Astrocyte (in vitro differentiated cells and primary cell): ENCODE measurements at regions not wholly inside any gene's neighbourhood (a gene's known extent, or its start where the extent isn't known, plus 50 kb on each side); places are given as distances from the start of the nearest gene placed in this dataset.
A peak's percentile ranks its signal among the peaks of the same experiment; 100 is the strongest.

ENCODE experiments used
- EZH2 ChIP-seq: IDR thresholded peaks from 2 replicates; pipeline ENCODE4 v1.6.1; 2012; ENCODE audit warnings: mild to moderate bottlenecking, low read length, inconsistent platforms; ENCODE audit not compliant: insufficient read depth
- TF ChIP-seq, protein P1 (sequence below): IDR thresholded peaks from 2 replicates; pipeline ENCODE4 v1.5.1; 2011; ENCODE audit warnings: low read depth, mild to moderate bottlenecking, inconsistent platforms, low read length, moderate library complexity; ENCODE audit not compliant: insufficient read depth

DNA sequence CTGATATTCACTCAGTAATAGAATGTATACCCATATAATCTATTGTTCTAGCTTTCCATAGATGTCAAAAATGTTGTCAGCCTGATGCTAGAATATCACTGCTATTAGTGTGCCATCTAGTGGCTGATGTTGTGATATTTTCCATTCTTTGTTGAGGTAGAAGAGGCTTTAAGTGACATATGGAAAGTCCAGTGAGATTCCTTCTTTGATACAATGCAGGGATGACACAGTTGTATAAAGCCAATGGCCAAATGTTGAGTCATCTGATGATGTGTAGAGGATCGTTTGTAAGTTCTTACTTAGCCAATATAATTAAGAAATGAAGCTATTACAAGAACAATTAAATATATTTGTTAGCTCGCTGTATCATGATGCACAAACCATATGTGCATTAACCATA is 58.1 kb upstream of the PCED1B start:
- TF ChIP-seq, protein P1, sequence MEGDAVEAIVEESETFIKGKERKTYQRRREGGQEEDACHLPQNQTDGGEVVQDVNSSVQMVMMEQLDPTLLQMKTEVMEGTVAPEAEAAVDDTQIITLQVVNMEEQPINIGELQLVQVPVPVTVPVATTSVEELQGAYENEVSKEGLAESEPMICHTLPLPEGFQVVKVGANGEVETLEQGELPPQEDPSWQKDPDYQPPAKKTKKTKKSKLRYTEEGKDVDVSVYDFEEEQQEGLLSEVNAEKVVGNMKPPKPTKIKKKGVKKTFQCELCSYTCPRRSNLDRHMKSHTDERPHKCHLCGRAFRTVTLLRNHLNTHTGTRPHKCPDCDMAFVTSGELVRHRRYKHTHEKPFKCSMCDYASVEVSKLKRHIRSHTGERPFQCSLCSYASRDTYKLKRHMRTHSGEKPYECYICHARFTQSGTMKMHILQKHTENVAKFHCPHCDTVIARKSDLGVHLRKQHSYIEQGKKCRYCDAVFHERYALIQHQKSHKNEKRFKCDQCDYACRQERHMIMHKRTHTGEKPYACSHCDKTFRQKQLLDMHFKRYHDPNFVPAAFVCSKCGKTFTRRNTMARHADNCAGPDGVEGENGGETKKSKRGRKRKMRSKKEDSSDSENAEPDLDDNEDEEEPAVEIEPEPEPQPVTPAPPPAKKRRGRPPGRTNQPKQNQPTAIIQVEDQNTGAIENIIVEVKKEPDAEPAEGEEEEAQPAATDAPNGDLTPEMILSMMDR, result peak; percentile 77
- TF ChIP-seq EZH2, result no peak
